ENCODE measurements at regions not wholly inside any gene's neighbourhood (a gene's known extent, or its start where the extent isn't known, plus 50 kb on each side); places are given as distances from the start of the nearest gene placed in this dataset.

- TF ChIP-seq EZH2 (IDR thresholded peaks at IDR 0.05; ENCODE audit: insufficient read depth, poor library complexity, severe bottlenecking) (no peak), EZH2phosphoT487 (IDR thresholded peaks at IDR 0.05; ENCODE audit: insufficient read depth, low read depth) (no peak)
Observed at GRCh38 chr10:130812381-130813148, 499.0 kb downstream of the TCERG1L start.

Measured in GM23248 (cell line).